ENCODE measurements at regions not wholly inside any gene's neighbourhood (a gene's known extent, or its start where the extent isn't known, plus 50 kb on each side); places are given as distances from the start of the nearest gene placed in this dataset.

DNA sequence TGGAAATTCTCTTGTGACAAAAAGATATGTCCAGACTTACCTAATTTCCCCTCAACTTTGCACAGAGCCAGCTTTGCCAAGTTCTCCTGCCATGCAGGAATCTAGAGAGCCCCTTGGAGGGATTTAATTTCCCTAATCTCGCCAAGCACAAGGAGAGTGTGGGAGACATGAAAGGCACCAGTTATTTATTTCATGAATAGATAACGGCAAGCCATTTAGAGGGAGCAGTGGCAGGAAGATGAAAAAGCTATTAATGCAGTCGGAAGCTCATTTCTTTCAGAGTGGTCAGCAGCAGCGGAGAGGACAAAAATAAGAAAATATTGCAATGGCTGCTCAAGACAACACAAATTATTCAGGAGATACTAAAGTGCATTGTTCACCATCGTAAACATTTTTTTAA, 150.9 kb upstream of the WSCD2 start:
- Histone ChIP-seq H3K9ac (ENCODE audit: low read depth, low read length) (no peak overlapping the region), H3K27ac (ENCODE audit: low read depth, low read length) (no peak overlapping the region), H3K9me3 (ENCODE audit: insufficient read depth, low read depth, low read length) (peaks cover 8% of the 10 kb centered on the region), H3K27me3 (ENCODE audit: insufficient read depth, low read length) (peaks cover 7% of the 10 kb centered on the region; the same call in 1 of the 2 replicates), H3K4me3 (ENCODE audit: low read length) (no peak overlapping the region), H3K36me3 (ENCODE audit: insufficient read depth, low read length) (no peaks in the 10 kb centered on the region), H3K4me1 (ENCODE audit: insufficient read depth, low read length) (no peaks in the 10 kb centered on the region)
- 91% methylated on average over 5 of the region's 5 CpGs for WGBS

DNA sequence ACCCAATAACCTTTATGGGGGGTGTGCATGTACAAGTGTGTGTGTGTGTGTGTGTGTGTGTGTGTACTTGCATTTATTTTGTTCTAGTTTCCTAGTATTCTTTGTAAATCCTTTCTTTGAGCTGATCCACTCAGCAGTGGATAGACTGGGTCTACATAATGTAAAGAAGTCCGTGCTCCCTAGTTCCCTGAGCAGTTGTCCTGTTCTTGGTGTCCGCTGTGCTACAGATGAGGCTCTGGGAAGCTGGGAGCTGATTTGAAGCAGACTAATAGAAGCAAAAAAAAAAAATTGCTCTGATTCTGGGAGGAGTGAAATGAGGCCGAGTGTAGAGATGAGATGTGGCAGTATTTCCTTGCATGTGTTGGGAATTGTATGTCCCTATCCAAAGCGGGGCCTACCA, 150.4 kb upstream of the WSCD2 start:
- no peak overlapping the region for H3K4me3 ChIP-seq (ENCODE audit: low read length)
- no peaks in the 10 kb centered on the region for H3K36me3 ChIP-seq (ENCODE audit: insufficient read depth, low read length)
- peaks cover 7% of the 10 kb centered on the region; the same call in 1 of the 2 replicates for H3K27me3 ChIP-seq (ENCODE audit: insufficient read depth, low read length)
- no peak overlapping the region for H3K27ac ChIP-seq (ENCODE audit: low read depth, low read length)
- no peaks in the 10 kb centered on the region for H3K4me1 ChIP-seq (ENCODE audit: insufficient read depth, low read length)
- WGBS: 87% methylated on average over 4 of the region's 4 CpGs
- peaks cover 8% of the 10 kb centered on the region for H3K9me3 ChIP-seq (ENCODE audit: insufficient read depth, low read depth, low read length)
- no peak overlapping the region for H3K9ac ChIP-seq (ENCODE audit: low read depth, low read length)

DNA sequence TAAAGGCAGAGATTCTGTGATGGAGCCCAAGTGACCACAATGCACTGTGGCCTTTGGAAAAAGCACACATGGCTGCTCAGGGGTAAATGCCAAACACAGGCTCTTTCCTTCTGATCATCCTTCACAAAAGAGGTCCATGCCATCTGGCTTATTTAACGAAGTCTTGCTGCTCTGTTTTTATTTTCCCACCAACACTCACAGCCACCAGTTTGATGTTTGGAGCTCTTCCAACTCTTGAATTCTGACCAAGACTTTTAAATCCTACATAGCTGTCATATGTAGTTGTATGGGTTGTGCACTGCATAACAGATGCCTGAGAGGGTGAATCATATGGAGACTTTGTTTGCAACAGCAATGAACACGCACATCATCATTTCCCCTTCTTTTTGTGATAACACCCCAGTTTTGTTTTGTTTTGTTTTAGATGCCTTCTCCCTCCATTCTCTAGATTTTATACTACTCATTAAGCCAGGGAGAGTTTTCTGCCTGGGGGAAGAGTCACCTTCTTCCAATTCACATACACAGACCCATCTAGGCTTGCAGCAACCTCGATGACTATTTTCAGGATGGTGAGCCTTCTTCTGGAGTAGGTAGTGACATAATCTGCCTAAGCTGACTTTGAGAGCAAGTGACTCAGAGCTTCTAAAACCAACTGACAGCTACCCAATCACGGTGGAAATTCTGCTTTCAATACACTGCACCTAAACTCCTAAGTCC, 145.2 kb upstream of the WSCD2 start:
- H3K27ac ChIP-seq (ENCODE audit: low read depth, low read length): no peak overlapping the region
- no peak overlapping the region for H3K9ac ChIP-seq (ENCODE audit: low read depth, low read length)
- H3K27me3 ChIP-seq (ENCODE audit: insufficient read depth, low read length): peaks cover 13% of the 10 kb centered on the region; the same call in 1 of the 2 replicates
- H3K4me3 ChIP-seq (ENCODE audit: low read length): no peak overlapping the region
- 78% methylated on average over 3 of the region's 4 CpGs for WGBS
- H3K4me1 ChIP-seq (ENCODE audit: insufficient read depth, low read length): no peaks in the 10 kb centered on the region
- H3K36me3 ChIP-seq (ENCODE audit: insufficient read depth, low read length): no peaks in the 10 kb centered on the region
- no peaks in the 10 kb centered on the region for H3K9me3 ChIP-seq (ENCODE audit: insufficient read depth, low read depth, low read length)

DNA sequence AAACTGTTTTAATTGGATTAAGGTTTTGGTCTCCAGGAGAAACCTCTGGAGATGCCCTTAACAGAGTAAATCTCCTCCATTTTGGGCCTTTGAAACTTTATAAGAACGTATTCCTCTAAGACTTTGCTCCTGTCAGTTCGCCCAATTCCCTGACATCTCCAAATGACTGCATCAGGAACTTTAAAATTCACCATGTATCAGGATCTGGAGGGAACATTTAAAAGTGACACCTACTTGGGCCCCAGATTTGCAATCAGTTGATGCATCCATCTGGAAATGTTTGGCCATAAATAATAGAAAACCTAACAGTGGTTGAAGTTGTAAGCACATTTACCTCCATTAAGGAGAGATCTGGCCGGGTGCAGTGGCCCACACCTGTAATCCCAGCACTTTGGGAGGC, 144.1 kb upstream of the WSCD2 start:
- Histone ChIP-seq H3K4me3 (ENCODE audit: low read length) (no peak overlapping the region), H3K36me3 (ENCODE audit: insufficient read depth, low read length) (no peaks in the 10 kb centered on the region), H3K9me3 (ENCODE audit: insufficient read depth, low read depth, low read length) (no peaks in the 10 kb centered on the region), H3K27ac (ENCODE audit: low read depth, low read length) (no peak overlapping the region), H3K9ac (ENCODE audit: low read depth, low read length) (no peak overlapping the region), H3K27me3 (ENCODE audit: insufficient read depth, low read length) (peaks cover 13% of the 10 kb centered on the region; the same call in 1 of the 2 replicates), H3K4me1 (ENCODE audit: insufficient read depth, low read length) (no peaks in the 10 kb centered on the region)
- 88% methylated on average over 3 of the region's 3 CpGs for WGBS

DNA sequence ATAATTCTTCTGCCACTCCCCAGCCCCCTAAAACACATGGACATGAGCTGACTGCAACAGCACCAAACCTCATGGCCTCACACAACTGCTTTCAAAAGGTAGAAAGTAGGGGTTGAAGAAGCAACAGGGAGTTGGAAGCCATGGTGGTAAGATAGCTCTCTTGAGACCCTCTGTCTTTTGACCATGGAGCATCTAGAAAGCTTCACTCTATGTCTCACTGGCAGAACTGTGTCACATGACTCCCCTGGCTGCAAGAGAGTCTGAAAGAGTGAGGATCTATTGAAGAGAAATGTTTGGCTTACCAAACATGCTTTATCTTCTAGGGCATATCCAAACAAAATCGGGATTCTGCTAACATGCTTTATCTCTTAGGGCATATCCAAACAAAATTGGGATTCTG, 142.9 kb upstream of the WSCD2 start:
- no peak overlapping the region for H3K9ac ChIP-seq (ENCODE audit: low read depth, low read length)
- no peak overlapping the region for H3K4me3 ChIP-seq (ENCODE audit: low read length)
- peaks cover 9% of the 10 kb centered on the region; the same call in 1 of the 2 replicates for H3K27me3 ChIP-seq (ENCODE audit: insufficient read depth, low read length)
- WGBS: 88% methylated on average over 1 of the region's 1 CpG
- no peaks in the 10 kb centered on the region for H3K9me3 ChIP-seq (ENCODE audit: insufficient read depth, low read depth, low read length)
- H3K27ac ChIP-seq (ENCODE audit: low read depth, low read length): no peak overlapping the region
- no peaks in the 10 kb centered on the region for H3K4me1 ChIP-seq (ENCODE audit: insufficient read depth, low read length)
- H3K36me3 ChIP-seq (ENCODE audit: insufficient read depth, low read length): no peaks in the 10 kb centered on the region

DNA sequence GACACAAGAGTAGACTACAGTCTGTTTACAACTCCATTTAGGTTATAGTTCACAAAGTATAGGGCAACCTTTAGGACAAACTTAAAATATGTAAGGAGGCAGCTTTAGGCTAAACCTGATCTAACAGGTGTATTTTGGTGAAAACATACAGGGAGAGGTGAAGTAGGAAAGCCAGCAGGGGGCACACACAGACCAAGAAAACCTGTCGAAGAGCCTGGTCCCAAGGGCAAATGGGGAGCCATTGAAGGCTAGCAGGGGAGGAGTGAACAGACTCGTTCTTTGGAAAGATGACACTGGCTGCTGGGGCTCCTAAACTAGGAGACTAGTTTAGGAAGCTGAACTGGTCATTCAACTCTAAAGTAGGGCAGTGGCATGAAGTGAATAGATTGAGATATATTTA, 138.8 kb upstream of the WSCD2 start:
- Histone ChIP-seq H3K9ac (ENCODE audit: low read depth, low read length) (no peak overlapping the region), H3K4me1 (ENCODE audit: insufficient read depth, low read length) (no peaks in the 10 kb centered on the region), H3K4me3 (ENCODE audit: low read length) (no peak overlapping the region), H3K27me3 (ENCODE audit: insufficient read depth, low read length) (peaks cover 6% of the 10 kb centered on the region; the same call in 1 of the 2 replicates), H3K9me3 (ENCODE audit: insufficient read depth, low read depth, low read length) (no peaks in the 10 kb centered on the region), H3K36me3 (ENCODE audit: insufficient read depth, low read length) (no peaks in the 10 kb centered on the region), H3K27ac (ENCODE audit: low read depth, low read length) (no peak overlapping the region)
- 14% methylated on average over 2 of the region's 2 CpGs for WGBS

DNA sequence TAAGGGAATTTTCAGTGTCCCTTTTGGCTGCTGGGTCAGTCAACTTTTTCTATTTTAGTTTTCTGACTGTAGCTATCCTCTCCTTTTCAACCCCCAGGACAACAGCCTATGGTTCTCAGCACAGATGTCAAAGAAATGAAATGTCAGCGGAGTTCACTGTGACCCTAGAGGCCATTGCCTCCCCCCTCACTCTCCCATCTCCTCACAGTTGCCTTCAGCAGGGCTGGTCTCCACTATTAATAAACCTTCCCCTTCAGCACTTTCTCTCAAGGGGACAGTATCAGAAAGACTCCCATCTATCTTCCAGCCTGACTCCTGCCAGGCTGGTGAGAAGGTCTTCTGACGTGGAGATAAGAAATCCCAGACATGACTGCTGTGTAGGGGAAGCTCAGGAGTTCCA, 137.1 kb upstream of the WSCD2 start:
- Histone ChIP-seq H3K36me3 (ENCODE audit: insufficient read depth, low read length) (no peaks in the 10 kb centered on the region), H3K27ac (ENCODE audit: low read depth, low read length) (no peak overlapping the region), H3K27me3 (ENCODE audit: insufficient read depth, low read length) (peaks cover 14% of the 10 kb centered on the region; the same call in 1 of the 2 replicates), H3K9ac (ENCODE audit: low read depth, low read length) (no peak overlapping the region), H3K4me3 (ENCODE audit: low read length) (no peak overlapping the region), H3K9me3 (ENCODE audit: insufficient read depth, low read depth, low read length) (no peaks in the 10 kb centered on the region), H3K4me1 (ENCODE audit: insufficient read depth, low read length) (no peaks in the 10 kb centered on the region)
- 75% methylated on average over 2 of the region's 2 CpGs for WGBS

DNA sequence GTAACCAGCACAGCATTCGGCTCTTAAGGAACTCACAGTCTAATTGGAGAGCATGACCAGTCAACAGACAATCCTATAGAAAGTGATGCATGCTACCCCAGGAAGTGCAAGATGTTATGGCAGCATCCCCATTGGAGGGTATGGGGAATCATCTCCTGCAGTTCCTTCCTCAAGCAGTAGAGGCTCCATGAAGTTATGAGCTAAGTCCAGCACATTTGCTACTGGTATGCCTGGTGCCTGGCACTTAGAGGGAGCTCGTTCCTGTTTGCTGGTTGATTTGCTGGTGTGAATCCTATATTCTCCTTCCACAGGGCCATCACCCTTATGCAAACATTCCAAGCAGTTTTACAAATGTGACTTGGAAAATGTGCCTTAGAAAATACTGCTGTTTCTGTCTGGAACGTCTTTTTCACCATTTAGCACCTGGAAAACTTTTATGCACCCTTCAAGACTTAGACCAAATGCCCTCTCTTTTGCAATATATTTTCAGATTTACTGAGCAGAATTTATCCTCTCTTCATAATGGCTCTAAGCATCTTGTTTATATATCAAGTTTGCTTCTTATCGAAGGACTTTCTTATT, 136.1 kb upstream of the WSCD2 start:
- Histone ChIP-seq H3K27me3 (ENCODE audit: insufficient read depth, low read length) (peaks cover 14% of the 10 kb centered on the region; the same call in 1 of the 2 replicates), H3K27ac (ENCODE audit: low read depth, low read length) (no peak overlapping the region), H3K4me1 (ENCODE audit: insufficient read depth, low read length) (no peaks in the 10 kb centered on the region), H3K9ac (ENCODE audit: low read depth, low read length) (no peak overlapping the region), H3K36me3 (ENCODE audit: insufficient read depth, low read length) (no peaks in the 10 kb centered on the region), H3K4me3 (ENCODE audit: low read length) (no peak overlapping the region), H3K9me3 (ENCODE audit: insufficient read depth, low read depth, low read length) (no peaks in the 10 kb centered on the region)
- WGBS: 71% methylated on average over 2 of the region's 4 CpGs

DNA sequence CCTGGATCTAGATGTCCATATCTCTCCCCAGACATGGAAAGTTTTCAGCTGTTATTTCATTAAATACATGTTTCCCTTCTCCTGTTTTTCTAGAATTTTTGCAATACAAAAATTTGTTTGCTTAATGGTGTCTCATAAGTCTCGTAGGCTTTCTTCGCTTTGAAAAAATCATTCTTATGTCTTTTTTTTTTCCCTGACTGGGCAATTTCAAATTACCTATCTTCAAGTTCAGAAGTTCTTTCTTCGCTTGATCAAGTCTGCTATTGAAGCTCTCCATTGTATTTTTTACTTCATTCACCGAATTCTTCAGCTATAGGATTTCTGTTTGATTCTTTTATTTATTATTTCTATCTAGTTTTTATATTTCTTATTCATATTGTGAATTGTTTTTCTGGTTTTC, 130.2 kb upstream of the WSCD2 start:
- Histone ChIP-seq H3K4me1 (ENCODE audit: insufficient read depth, low read length) (no peaks in the 10 kb centered on the region), H3K27ac (ENCODE audit: low read depth, low read length) (no peak overlapping the region), H3K4me3 (ENCODE audit: low read length) (no peak overlapping the region), H3K9ac (ENCODE audit: low read depth, low read length) (no peak overlapping the region), H3K9me3 (ENCODE audit: insufficient read depth, low read depth, low read length) (no peaks in the 10 kb centered on the region), H3K27me3 (ENCODE audit: insufficient read depth, low read length) (peaks cover 13% of the 10 kb centered on the region), H3K36me3 (ENCODE audit: insufficient read depth, low read length) (no peaks in the 10 kb centered on the region)
- 92% methylated on average over 3 of the region's 4 CpGs for WGBS

DNA sequence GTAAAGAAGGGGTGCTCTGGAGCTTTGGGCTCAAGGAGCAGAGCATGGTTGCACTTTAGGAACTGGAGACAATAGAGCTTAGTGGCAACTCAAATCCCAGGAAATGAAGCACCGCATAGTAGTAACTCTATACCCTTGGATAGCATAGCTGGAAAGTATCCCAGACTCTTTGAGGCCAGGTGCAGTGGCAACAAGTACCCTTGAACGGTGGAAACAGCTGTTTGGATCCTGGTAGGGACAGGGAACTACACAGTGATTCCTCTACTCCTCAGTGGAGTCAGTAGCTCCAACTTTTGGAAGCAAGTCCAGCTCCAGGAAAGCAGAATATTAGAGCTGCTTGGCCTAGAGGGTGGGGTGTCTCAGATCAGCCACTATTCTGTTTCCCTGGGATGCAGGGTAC, 129.0 kb upstream of the WSCD2 start:
- Histone ChIP-seq H3K9ac (ENCODE audit: low read depth, low read length) (no peak overlapping the region), H3K4me3 (ENCODE audit: low read length) (no peak overlapping the region), H3K4me1 (ENCODE audit: insufficient read depth, low read length) (no peaks in the 10 kb centered on the region), H3K9me3 (ENCODE audit: insufficient read depth, low read depth, low read length) (no peaks in the 10 kb centered on the region), H3K27me3 (ENCODE audit: insufficient read depth, low read length) (peaks cover 13% of the 10 kb centered on the region), H3K27ac (ENCODE audit: low read depth, low read length) (no peak overlapping the region), H3K36me3 (ENCODE audit: insufficient read depth, low read length) (no peaks in the 10 kb centered on the region)
- WGBS: 78% methylated on average over 2 of the region's 2 CpGs

DNA sequence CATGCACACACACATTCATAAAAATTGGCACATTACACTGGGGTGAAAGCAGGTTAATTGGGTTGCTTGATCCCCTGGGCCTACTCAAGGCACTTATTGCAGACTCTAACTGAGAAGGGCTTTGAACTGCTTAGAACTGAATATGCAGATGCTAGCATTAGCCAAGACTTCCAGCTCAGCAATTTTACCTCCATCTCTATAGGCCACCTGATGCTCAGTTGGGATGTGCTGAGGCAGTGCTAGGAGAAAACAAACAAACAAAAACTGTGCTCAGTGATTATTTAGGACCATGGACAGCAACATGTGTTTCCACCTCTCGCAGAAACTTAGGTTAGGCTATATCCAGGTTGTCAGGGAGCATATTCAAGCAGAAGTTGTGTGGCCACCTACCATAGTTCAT, 124.8 kb upstream of the WSCD2 start:
- Histone ChIP-seq H3K9me3 (ENCODE audit: insufficient read depth, low read depth, low read length) (no peaks in the 10 kb centered on the region), H3K36me3 (ENCODE audit: insufficient read depth, low read length) (no peaks in the 10 kb centered on the region), H3K4me1 (ENCODE audit: insufficient read depth, low read length) (no peaks in the 10 kb centered on the region), H3K27me3 (ENCODE audit: insufficient read depth, low read length) (peaks cover 18% of the 10 kb centered on the region), H3K27ac (ENCODE audit: low read depth, low read length) (no peak overlapping the region), H3K4me3 (ENCODE audit: low read length) (no peak overlapping the region), H3K9ac (ENCODE audit: low read depth, low read length) (no peak overlapping the region)
- 13% methylated on average over 1 of the region's 1 CpG for WGBS

Data from HUES64 (cell line).